Left ventricle myocardium inferior (tissue), 1 donor: ENCODE measurements at regions not wholly inside any gene's neighbourhood (a gene's known extent, or its start where the extent isn't known, plus 50 kb on each side); places are given as distances from the start of the nearest gene placed in this dataset.
A peak's percentile ranks its signal among the peaks of the same experiment; 100 is the strongest.

Experiments
- DNase-seq: peaks from one replicate; pipeline ENCODE4 v3.0.0-alpha.2; 2020
- H3K27ac ChIP-seq: fragments of 200-600 bp; replicated peaks from 2 replicates; pipeline ENCODE4 v1.8.0; 2021
- H3K27me3 ChIP-seq: fragments of 200-600 bp; 2 replicates; pipeline ENCODE4 v1.8.0; 2021; ENCODE audit warnings: low read depth
- H3K36me3 ChIP-seq: fragments of 200-600 bp; 2 replicates; pipeline ENCODE4 v1.8.0; 2021
- H3K4me1 ChIP-seq: fragments of 200-600 bp; 2 replicates; pipeline ENCODE4 v1.8.0; 2021
- H3K4me3 ChIP-seq: fragments of 200-600 bp; 2 replicates; pipeline ENCODE4 v1.8.0; 2021; ENCODE audit warnings: mild to moderate bottlenecking, moderate library complexity
- H3K9me3 ChIP-seq: fragments of 200-600 bp; replicated peaks from 2 replicates; pipeline ENCODE4 v1.8.0; 2021
- CTCF ChIP-seq: fragments of 200-600 bp; IDR thresholded peaks from 2 replicates; pipeline ENCODE4 v1.8.0; 2021; ENCODE audit warnings: antibody characterized with exemption, mild to moderate bottlenecking, borderline replicate concordance
- intact Hi-C: fragments of 100-400 bp; cut with micrococcal nuclease; formaldehyde crosslinking; loops from one replicate; pipeline ENCODE4 v1.11.0; 2022
- donor health status: DM: no; HTN: yes; CAD: no; lungs with severe emphysema.

DNA sequence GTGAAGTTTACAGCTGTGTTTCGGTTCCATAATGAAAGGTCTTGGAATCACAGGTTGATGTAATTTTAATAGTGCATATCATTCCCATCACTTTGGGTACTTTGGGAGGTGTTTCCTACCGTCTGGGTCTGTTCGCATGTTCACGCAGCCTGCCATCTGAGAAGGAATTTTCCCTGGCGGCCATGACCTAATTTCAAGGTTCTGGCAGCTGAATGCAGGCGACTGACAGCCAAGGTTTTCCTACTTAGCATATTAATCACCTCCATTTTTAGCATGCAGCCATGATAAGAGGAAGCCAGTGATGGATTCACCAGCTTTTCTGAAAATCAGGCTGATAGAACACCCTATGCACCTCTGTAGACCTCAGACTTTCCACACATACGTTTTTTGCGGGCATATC, 319.1 kb upstream of the TMEM229A start:
- Histone ChIP-seq H3K4me1 (peaks cover 8% of the 10 kb centered on the region), H3K36me3 (no peaks in the 10 kb centered on the region), H3K9me3 (peaks cover 24% of the 10 kb centered on the region), H3K27me3 (no peaks in the 10 kb centered on the region), H3K4me3 (peak overlapping the region; percentile 10), H3K27ac (no peak overlapping the region)
- TF ChIP-seq CTCF, result no peak
- DNase-seq, result peak; percentile 13
- intact Hi-C loops, result no loop called here

GRCh38 chr7:124349443-124349842, 316.6 kb upstream of the TMEM229A start:
- no peak for TF ChIP-seq CTCF
- intact Hi-C loops, result no loop called here
- H3K36me3 ChIP-seq, result no peaks in the 10 kb centered on the region
- peaks cover 29% of the 10 kb centered on the region for H3K9me3 ChIP-seq
- no peak for DNase-seq
- no peaks in the 10 kb centered on the region for H3K27me3 ChIP-seq
- H3K4me3 ChIP-seq, result no peak overlapping the region
- H3K4me1 ChIP-seq, result peaks cover 8% of the 10 kb centered on the region
- H3K27ac ChIP-seq, result no peak overlapping the region

DNA sequence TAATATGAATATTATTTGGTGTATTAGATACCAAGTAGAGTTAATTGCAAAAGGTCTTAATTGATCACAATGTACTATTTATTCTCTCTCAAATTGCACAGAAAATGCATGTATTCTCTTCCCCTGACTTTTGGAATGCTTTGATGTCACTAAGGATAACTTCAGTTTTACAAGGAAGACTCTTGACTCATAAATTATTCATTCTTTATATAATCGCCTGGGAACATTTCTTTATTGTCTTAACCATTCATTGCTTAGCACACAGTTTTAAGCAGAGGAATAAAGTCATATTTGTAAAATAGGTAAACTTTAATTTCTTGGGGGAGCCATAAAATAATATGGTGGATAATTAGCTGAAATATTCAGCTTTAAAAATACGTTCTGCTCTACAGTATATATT, 306.0 kb upstream of the TMEM229A start:
- no peaks in the 10 kb centered on the region for H3K36me3 ChIP-seq
- DNase-seq, result no peak
- no peaks in the 10 kb centered on the region for H3K27me3 ChIP-seq
- intact Hi-C loops, result no loop called here
- H3K4me3 ChIP-seq, result no peak overlapping the region
- no peaks in the 10 kb centered on the region for H3K4me1 ChIP-seq
- no peak for TF ChIP-seq CTCF
- no peak overlapping the region for H3K27ac ChIP-seq
- H3K9me3 ChIP-seq, result peaks cover 5% of the 10 kb centered on the region

- Histone ChIP-seq H3K4me3 (no peak overlapping the region), H3K9me3 (no peaks in the 10 kb centered on the region), H3K36me3 (no peaks in the 10 kb centered on the region), H3K27ac (no peak overlapping the region), H3K27me3 (no peaks in the 10 kb centered on the region), H3K4me1 (no peaks in the 10 kb centered on the region)
- intact Hi-C loops, result no loop called here
- no peak for DNase-seq
- TF ChIP-seq CTCF, result no peak
Observed at GRCh38 chr7:124330731-124331407, 298.0 kb upstream of the TMEM229A start.

DNA sequence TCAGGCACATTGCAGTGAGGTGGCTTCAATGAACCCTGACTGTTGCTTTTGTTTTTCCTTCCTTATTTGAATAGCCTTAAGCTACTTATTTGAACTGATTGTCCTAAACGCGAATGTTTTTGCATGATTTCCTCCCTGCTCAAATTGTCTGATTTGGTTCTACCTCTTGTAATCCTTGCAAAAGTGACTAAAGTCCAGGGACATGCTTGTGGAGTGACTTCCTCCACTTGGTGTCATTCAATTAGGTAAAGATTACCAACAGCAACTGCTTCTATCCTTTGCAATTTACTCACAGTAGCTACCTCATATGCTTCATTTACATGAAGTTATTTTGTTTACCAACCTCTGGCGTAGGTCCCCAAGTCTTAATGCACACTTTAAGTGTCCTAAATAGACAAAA, 295.9 kb upstream of the TMEM229A start:
- peaks cover 4% of the 10 kb centered on the region for H3K9me3 ChIP-seq
- H3K27ac ChIP-seq, result no peak overlapping the region
- DNase-seq, result no peak
- no peak overlapping the region for H3K4me3 ChIP-seq
- no peaks in the 10 kb centered on the region for H3K36me3 ChIP-seq
- H3K27me3 ChIP-seq, result no peaks in the 10 kb centered on the region
- intact Hi-C loops, result no loop called here
- no peak for TF ChIP-seq CTCF
- H3K4me1 ChIP-seq, result no peaks in the 10 kb centered on the region
